ENCODE measurements at regions not wholly inside any gene's neighbourhood (a gene's known extent, or its start where the extent isn't known, plus 50 kb on each side); places are given as distances from the start of the nearest gene placed in this dataset.

DNA sequence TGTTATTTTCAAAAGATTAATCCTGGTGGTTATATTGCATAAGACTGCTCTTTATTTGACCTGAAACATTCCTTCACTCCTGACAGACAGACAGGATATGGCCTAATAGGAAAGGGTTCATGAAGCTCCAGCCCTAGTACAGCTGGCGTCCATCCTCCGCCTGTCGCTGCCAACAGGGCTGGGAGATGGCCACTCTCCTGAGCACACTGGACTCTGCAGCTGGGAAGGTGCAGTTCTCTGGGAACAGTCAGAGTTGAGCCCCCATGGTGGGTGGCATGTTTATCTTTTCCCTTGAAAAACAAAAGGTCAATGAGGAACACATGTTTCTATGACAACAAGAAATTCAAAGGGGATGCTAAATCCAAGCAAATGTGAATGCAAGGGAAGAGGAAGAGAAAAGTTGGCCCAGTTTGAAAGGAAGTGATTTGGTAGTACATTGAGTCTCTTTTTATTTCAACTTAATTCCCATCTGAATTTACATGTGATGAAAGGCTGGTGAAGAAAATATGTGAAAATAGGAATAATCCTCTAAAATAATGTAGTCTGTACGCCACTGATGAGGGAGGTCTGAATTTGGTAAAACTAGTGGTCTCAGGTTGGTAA, 89.9 kb upstream of the DCN start:
- ATAC-seq, result no peak
- no peaks in the 10 kb centered on the region for H3K27me3 ChIP-seq (ENCODE audit: control insufficient read depth in 2 of 2, insufficient read depth in 2 of 2, low read length in 2 of 2)
- no peak for DNase-seq
- CTCF ChIA-PET, result no interaction called here
- no peaks in the 10 kb centered on the region for H3K4me1 Mint-ChIP-seq
- no peaks in the 10 kb centered on the region for H3K36me3 Mint-ChIP-seq
- no peak overlapping the region for H3K27ac ChIP-seq (ENCODE audit: low read depth, low read length)
- POLR2A ChIA-PET, result no interaction called here
- peaks cover 0 to 2% (median 0%) of the 10 kb centered on the region in 11 donors for H3K9me3 Mint-ChIP-seq
- no peaks in the 10 kb centered on the region for H3K9me3 ChIP-seq (ENCODE audit: control insufficient read depth in 2 of 3, low read length in 3 of 3)
- no peak overlapping the region for H3K27ac Mint-ChIP-seq
- H3K36me3 ChIP-seq (ENCODE audit: control insufficient read depth in 2 of 3, insufficient read depth in 3 of 3, low read length in 3 of 3), result no peaks in the 10 kb centered on the region
- no peaks in the 10 kb centered on the region for H3K4me1 ChIP-seq (ENCODE audit: control insufficient read depth in 2 of 2, insufficient read depth in 2 of 2, low read length in 2 of 2)
- H3K27me3 Mint-ChIP-seq, result peaks cover 0 to 41% (median 22%) of the 10 kb centered on the region in 5 donors
- H3K4me3 Mint-ChIP-seq, result no peak overlapping the region
- H3K4me3 ChIP-seq (ENCODE audit: low read length), result no peak overlapping the region
- intact Hi-C loops (cut with micrococcal nuclease), result no loop called here

DNA sequence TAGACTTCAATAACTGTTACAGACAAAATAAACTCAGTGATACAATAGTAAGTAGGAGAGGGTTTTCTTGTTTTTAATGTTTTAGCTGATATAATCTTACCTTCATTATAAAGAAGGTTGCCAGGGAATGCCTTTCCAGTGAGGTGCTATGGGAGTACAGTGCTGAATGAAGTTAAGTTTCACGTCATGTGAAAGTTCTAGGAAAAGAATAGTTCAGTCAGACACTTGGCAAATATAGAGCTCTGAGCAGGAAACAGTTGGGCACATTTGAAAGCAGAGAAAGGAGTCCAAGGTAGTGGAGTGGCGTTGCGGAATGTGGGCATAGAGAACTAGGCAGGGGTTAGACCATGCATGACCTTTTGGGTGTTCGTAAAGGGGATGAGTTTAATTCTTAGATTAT, 88.6 kb upstream of the DCN start:
- no peaks in the 10 kb centered on the region for H3K4me1 ChIP-seq (ENCODE audit: control insufficient read depth in 2 of 2, insufficient read depth in 2 of 2, low read length in 2 of 2)
- DNase-seq, result no peak
- no peaks in the 10 kb centered on the region for H3K4me1 Mint-ChIP-seq
- intact Hi-C loops (cut with micrococcal nuclease), result no loop called here
- H3K4me3 ChIP-seq (ENCODE audit: low read length), result no peak overlapping the region
- no peak for ATAC-seq
- no peaks in the 10 kb centered on the region for H3K36me3 ChIP-seq (ENCODE audit: control insufficient read depth in 2 of 3, insufficient read depth in 3 of 3, low read length in 3 of 3)
- no peaks in the 10 kb centered on the region for H3K27me3 ChIP-seq (ENCODE audit: control insufficient read depth in 2 of 2, insufficient read depth in 2 of 2, low read length in 2 of 2)
- no peak overlapping the region for H3K4me3 Mint-ChIP-seq
- peaks cover 0 to 2% (median 0%) of the 10 kb centered on the region in 11 donors for H3K9me3 Mint-ChIP-seq
- H3K27me3 Mint-ChIP-seq, result peaks cover 0 to 39% (median 22%) of the 10 kb centered on the region in 5 donors
- no peaks in the 10 kb centered on the region for H3K36me3 Mint-ChIP-seq
- POLR2A ChIA-PET, result no interaction called here
- H3K9me3 ChIP-seq (ENCODE audit: control insufficient read depth in 2 of 3, low read length in 3 of 3), result no peaks in the 10 kb centered on the region
- H3K27ac Mint-ChIP-seq, result no peak overlapping the region
- CTCF ChIA-PET, result no interaction called here
- no peak overlapping the region for H3K27ac ChIP-seq (ENCODE audit: low read depth, low read length)

DNA sequence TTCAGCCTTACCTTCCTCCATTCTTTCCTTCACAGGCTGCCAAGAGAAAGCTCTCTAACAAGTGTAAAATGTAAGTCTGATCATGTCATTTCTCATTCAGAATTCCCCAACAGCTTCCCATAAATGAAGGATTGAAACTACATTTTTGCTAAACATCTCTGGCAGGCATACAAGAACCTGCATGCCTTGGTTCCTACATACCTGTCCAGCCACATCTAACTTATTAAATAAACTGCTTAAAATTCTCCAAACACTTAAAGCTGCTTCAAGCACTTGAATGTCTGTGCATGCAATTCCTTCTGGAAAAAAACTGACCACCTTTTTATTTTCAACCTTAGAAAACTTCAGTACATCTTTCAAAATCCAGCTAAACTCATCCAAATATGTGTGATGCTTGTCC, 84.4 kb upstream of the DCN start:
- ATAC-seq (no peak), DNase-seq (no peak)
- no peak overlapping the region for H3K27ac ChIP-seq (ENCODE audit: low read depth, low read length)
- POLR2A ChIA-PET, result no interaction called here
- no peak overlapping the region for H3K4me3 ChIP-seq (ENCODE audit: low read length)
- H3K9me3 ChIP-seq (ENCODE audit: control insufficient read depth in 2 of 3, low read length in 3 of 3), result no peaks in the 10 kb centered on the region
- intact Hi-C loops (cut with micrococcal nuclease), result no loop called here
- H3K36me3 ChIP-seq (ENCODE audit: control insufficient read depth in 2 of 3, insufficient read depth in 3 of 3, low read length in 3 of 3), result no peaks in the 10 kb centered on the region
- no peak overlapping the region for H3K27ac Mint-ChIP-seq
- no peaks in the 10 kb centered on the region for H3K36me3 Mint-ChIP-seq
- CTCF ChIA-PET, result no interaction called here
- H3K4me1 ChIP-seq (ENCODE audit: control insufficient read depth in 2 of 2, insufficient read depth in 2 of 2, low read length in 2 of 2), result no peaks in the 10 kb centered on the region
- peaks cover 0 to 22% (median 17%) of the 10 kb centered on the region in 5 donors for H3K27me3 Mint-ChIP-seq
- no peaks in the 10 kb centered on the region for H3K4me1 Mint-ChIP-seq
- peaks cover 0 to 3% (median 0%) of the 10 kb centered on the region in 11 donors for H3K9me3 Mint-ChIP-seq
- H3K4me3 Mint-ChIP-seq, result no peak overlapping the region
- no peaks in the 10 kb centered on the region for H3K27me3 ChIP-seq (ENCODE audit: control insufficient read depth in 2 of 2, insufficient read depth in 2 of 2, low read length in 2 of 2)

DNA sequence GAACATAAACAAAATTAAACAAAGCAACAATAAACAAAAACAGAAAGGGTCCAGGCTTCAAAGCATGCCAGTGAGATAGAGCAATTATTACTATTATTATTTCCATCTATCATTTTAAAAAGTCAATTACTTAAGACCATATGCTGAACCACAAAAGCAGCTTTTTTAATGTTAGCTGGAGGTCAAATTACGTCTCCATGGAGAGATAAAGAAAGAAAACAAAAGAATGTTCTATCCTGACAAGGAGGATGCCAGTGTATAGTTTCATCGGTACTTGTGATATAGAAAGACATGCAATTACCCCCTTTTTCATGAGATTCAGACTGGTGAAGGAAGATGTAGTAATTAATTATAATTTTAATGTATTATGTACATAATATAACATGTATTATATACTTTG, 81.6 kb upstream of the DCN start:
- intact Hi-C loops (cut with micrococcal nuclease), result no loop called here
- Histone ChIP-seq H3K36me3 (ENCODE audit: control insufficient read depth in 2 of 3, insufficient read depth in 3 of 3, low read length in 3 of 3) (no peaks in the 10 kb centered on the region), H3K4me1 (ENCODE audit: control insufficient read depth in 2 of 2, insufficient read depth in 2 of 2, low read length in 2 of 2) (no peaks in the 10 kb centered on the region), H3K27ac (ENCODE audit: low read depth, low read length) (no peak overlapping the region), H3K4me3 (ENCODE audit: low read length) (no peak overlapping the region), H3K27me3 (ENCODE audit: control insufficient read depth in 2 of 2, insufficient read depth in 2 of 2, low read length in 2 of 2) (no peaks in the 10 kb centered on the region), H3K9me3 (ENCODE audit: control insufficient read depth in 2 of 3, low read length in 3 of 3) (no peaks in the 10 kb centered on the region)
- no peak overlapping the region for H3K27ac Mint-ChIP-seq
- POLR2A ChIA-PET, result no interaction called here
- peaks cover 0 to 7% (median 2%) of the 10 kb centered on the region in 11 donors for H3K9me3 Mint-ChIP-seq
- ATAC-seq, result no peak
- no peak for DNase-seq
- CTCF ChIA-PET, result no interaction called here
- no peaks in the 10 kb centered on the region for H3K36me3 Mint-ChIP-seq
- no peak overlapping the region for H3K4me3 Mint-ChIP-seq
- H3K4me1 Mint-ChIP-seq, result no peaks in the 10 kb centered on the region
- peaks cover 0 to 27% (median 13%) of the 10 kb centered on the region in 5 donors for H3K27me3 Mint-ChIP-seq

DNA sequence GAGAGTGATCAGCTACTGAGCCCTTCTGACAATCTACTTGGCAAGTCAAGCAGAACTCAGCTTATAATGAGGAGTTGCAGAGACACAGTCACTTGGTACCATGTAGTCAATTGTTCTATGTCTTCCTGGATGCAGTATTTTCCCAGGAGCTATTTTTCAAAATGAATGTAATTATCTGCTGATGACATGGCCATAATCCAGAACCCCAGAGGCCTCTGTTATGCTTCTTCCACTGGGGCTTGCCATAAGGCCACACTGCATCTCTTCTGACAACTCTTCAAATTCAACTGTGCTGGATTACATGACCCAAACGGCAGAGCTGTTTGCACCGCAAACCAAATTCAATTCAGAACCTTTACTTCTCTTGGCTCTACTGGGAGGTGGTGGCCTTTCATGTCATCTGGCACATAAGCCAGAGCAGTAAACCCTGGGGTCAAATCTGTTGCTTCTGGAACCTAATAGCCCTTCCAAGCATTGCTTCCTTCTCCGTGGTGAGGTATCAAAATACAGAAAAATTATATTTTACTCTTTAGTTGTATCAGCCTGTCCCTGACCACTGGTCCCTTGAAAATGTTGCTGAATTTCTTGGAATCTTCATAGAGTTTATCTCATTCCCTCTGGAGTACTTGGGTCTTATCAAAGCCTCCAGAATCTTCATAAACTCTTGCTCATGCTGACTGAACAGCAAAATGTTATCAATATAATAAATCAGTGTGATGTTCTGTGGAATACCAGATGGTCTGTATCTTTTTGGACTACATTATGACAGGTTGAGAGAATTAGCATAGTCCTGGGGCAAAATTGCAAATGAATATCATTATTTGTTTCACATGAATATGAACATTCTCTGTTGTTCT, 79.4 kb upstream of the DCN start:
- intact Hi-C loops (cut with micrococcal nuclease), result no loop called here
- Mint-ChIP-seq H3K9me3 (peaks cover 0 to 7% (median 0%) of the 10 kb centered on the region in 11 donors), H3K27ac (no peak overlapping the region), H3K27me3 (peaks cover 0 to 28% (median 5%) of the 10 kb centered on the region in 5 donors), H3K4me3 (no peak overlapping the region), H3K36me3 (no peaks in the 10 kb centered on the region), H3K4me1 (no peaks in the 10 kb centered on the region)
- H3K4me1 ChIP-seq (ENCODE audit: control insufficient read depth in 2 of 2, insufficient read depth in 2 of 2, low read length in 2 of 2), result no peaks in the 10 kb centered on the region
- ChIA-PET CTCF (no interaction called here), POLR2A (no interaction called here)
- DNase-seq, result no peak
- no peak for ATAC-seq
- H3K36me3 ChIP-seq (ENCODE audit: control insufficient read depth in 2 of 3, insufficient read depth in 3 of 3, low read length in 3 of 3), result no peaks in the 10 kb centered on the region
- no peaks in the 10 kb centered on the region for H3K9me3 ChIP-seq (ENCODE audit: control insufficient read depth in 2 of 3, low read length in 3 of 3)
- no peak overlapping the region for H3K27ac ChIP-seq (ENCODE audit: low read depth, low read length)
- no peaks in the 10 kb centered on the region for H3K27me3 ChIP-seq (ENCODE audit: control insufficient read depth in 2 of 2, insufficient read depth in 2 of 2, low read length in 2 of 2)
- no peak overlapping the region for H3K4me3 ChIP-seq (ENCODE audit: low read length)

DNA sequence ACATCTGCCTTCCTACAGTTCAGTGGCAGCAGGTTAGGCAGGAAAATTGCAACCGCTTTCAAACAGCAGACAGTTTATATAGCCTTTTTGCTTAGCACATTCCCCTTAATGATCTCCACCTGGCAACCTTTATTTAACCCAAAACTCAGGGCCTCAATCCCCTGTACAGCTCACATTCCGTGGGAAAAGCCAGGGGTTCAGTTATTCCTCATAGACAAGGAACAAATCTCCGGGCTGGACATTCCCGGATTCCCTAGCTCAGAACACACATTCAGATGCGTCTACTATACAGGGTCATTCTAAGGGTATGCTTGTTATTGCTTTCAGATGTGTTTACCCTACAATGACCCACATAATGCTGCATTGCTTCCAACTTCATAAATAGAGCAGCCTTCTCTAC, 73.8 kb upstream of the DCN start:
- no peaks in the 10 kb centered on the region for H3K36me3 Mint-ChIP-seq
- H3K27me3 Mint-ChIP-seq, result peaks cover 0 to 41% (median 15%) of the 10 kb centered on the region in 5 donors
- Histone ChIP-seq H3K27ac (ENCODE audit: low read depth, low read length) (no peak overlapping the region), H3K36me3 (ENCODE audit: control insufficient read depth in 2 of 3, insufficient read depth in 3 of 3, low read length in 3 of 3) (no peaks in the 10 kb centered on the region), H3K4me3 (ENCODE audit: low read length) (no peak overlapping the region), H3K4me1 (ENCODE audit: control insufficient read depth in 2 of 2, insufficient read depth in 2 of 2, low read length in 2 of 2) (no peaks in the 10 kb centered on the region), H3K27me3 (ENCODE audit: control insufficient read depth in 2 of 2, insufficient read depth in 2 of 2, low read length in 2 of 2) (no peaks in the 10 kb centered on the region), H3K9me3 (ENCODE audit: control insufficient read depth in 2 of 3, low read length in 3 of 3) (no peaks in the 10 kb centered on the region)
- peaks cover 0 to 7% (median 0%) of the 10 kb centered on the region in 11 donors for H3K9me3 Mint-ChIP-seq
- H3K27ac Mint-ChIP-seq, result no peak overlapping the region
- no peaks in the 10 kb centered on the region for H3K4me1 Mint-ChIP-seq
- intact Hi-C loops (cut with micrococcal nuclease), result no loop called here
- ChIA-PET CTCF (no interaction called here), POLR2A (no interaction called here)
- DNase-seq (no peak), ATAC-seq (no peak)
- H3K4me3 Mint-ChIP-seq, result no peak overlapping the region

DNA sequence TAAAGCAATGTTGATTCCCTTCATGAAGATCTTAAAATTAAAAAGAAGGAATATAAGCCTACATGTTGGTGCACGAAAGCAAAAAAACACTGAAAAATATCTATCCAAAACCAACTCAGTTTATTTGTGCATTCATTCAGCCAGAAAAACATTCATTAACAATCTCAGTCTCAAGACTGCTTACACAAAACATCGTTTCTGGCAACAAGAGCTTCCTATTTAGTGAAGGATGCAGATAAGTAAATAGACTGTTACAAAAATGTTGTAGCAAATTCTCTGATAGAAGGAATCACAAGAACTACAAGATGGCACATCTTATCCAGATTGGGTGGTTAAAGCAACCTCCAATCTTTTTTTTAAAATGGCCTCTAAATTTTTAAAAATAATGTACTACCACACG, 69.7 kb upstream of the DCN start:
- Histone ChIP-seq H3K36me3 (ENCODE audit: control insufficient read depth in 2 of 3, insufficient read depth in 3 of 3, low read length in 3 of 3) (no peaks in the 10 kb centered on the region), H3K4me3 (ENCODE audit: low read length) (no peak overlapping the region), H3K4me1 (ENCODE audit: control insufficient read depth in 2 of 2, insufficient read depth in 2 of 2, low read length in 2 of 2) (no peaks in the 10 kb centered on the region), H3K27me3 (ENCODE audit: control insufficient read depth in 2 of 2, insufficient read depth in 2 of 2, low read length in 2 of 2) (no peaks in the 10 kb centered on the region), H3K27ac (ENCODE audit: low read depth, low read length) (no peak overlapping the region), H3K9me3 (ENCODE audit: control insufficient read depth in 2 of 3, low read length in 3 of 3) (no peaks in the 10 kb centered on the region)
- intact Hi-C loops (cut with micrococcal nuclease), result no loop called here
- no peak for ATAC-seq
- Mint-ChIP-seq H3K36me3 (no peaks in the 10 kb centered on the region), H3K4me1 (no peaks in the 10 kb centered on the region), H3K9me3 (peaks cover 0 to 6% (median 0%) of the 10 kb centered on the region in 11 donors), H3K27me3 (peaks cover 0 to 39% (median 16%) of the 10 kb centered on the region in 5 donors), H3K4me3 (no peak overlapping the region), H3K27ac (no peak overlapping the region)
- ChIA-PET POLR2A (no interaction called here), CTCF (no interaction called here)
- DNase-seq, result no peak
